GM19239 (cell line): ENCODE measurements at regions not wholly inside any gene's neighbourhood (a gene's known extent, or its start where the extent isn't known, plus 50 kb on each side); places are given as distances from the start of the nearest gene placed in this dataset.
"Not testable (repeated sequence)": the region's sequence is repeated elsewhere in the genome, so short reads cannot be mapped to it uniquely, and the experiment has no call there.

Experiments
- DNase-seq: peaks from one replicate; pipeline ENCODE4 v3.0.0; 2011; ENCODE audit warnings: low spot score; ENCODE audit not compliant: insufficient read length
- FAIRE-seq: peaks from 2 replicates; lab custom pipeline; 2011; peaks lifted over from hg19 to GRCh38; lab: Jason Lieb, UNC

GRCh38 chr4:149050840-149051239 is 608.6 kb upstream of the NR3C2 start:
- DNase-seq (no peak), FAIRE-seq (no peak)

- FAIRE-seq = no peak
- DNase-seq = no peak
These were observed 606.4 kb upstream of the NR3C2 start for GRCh38 chr4:149048451-149049143.

GRCh38 chr4:149047368-149047767 is 605.2 kb upstream of the NR3C2 start:
- DNase-seq = no peak
- FAIRE-seq = no peak

GRCh38 chr4:149045731-149046130 is 603.5 kb upstream of the NR3C2 start:
- DNase-seq (no peak), FAIRE-seq (no peak)

GRCh38 chr4:149039786-149040185 is 597.6 kb upstream of the NR3C2 start:
- not testable (repeated sequence) for FAIRE-seq, DNase-seq

GRCh38 chr4:149031399-149031798 is 589.2 kb upstream of the NR3C2 start:
- peak; percentile 33 for FAIRE-seq

GRCh38 chr4:149029056-149029651 is 586.9 kb upstream of the NR3C2 start:
- DNase-seq = no peak
- FAIRE-seq = no peak

More at GRCh38 chr4:149031399-149031798, 589.2 kb upstream of the NR3C2 start:
- DNase-seq = no peak

- DNase-seq (no peak), FAIRE-seq (no peak)
These were observed 584.5 kb upstream of the NR3C2 start for GRCh38 chr4:149026696-149027095.

GRCh38 chr4:149017002-149017734 is 575.0 kb upstream of the NR3C2 start:
- FAIRE-seq (no peak), DNase-seq (no peak)

- DNase-seq = no peak
These were observed 567.0 kb upstream of the NR3C2 start for GRCh38 chr4:149009223-149009622.

GRCh38 chr4:149008415-149009025 is 566.3 kb upstream of the NR3C2 start:
- DNase-seq = no peak
- FAIRE-seq = no peak

More at GRCh38 chr4:149009223-149009622, 567.0 kb upstream of the NR3C2 start:
- no peak for FAIRE-seq

- FAIRE-seq (no peak), DNase-seq (no peak)
These were observed 563.0 kb upstream of the NR3C2 start for GRCh38 chr4:149005191-149005590.

- FAIRE-seq = no peak
- DNase-seq = no peak
These were observed 557.7 kb upstream of the NR3C2 start for GRCh38 chr4:148999924-149000323.

- DNase-seq (no peak), FAIRE-seq (no peak)
These were observed 556.5 kb upstream of the NR3C2 start for GRCh38 chr4:148998719-148999118.

- DNase-seq (no peak), FAIRE-seq (no peak)
These were observed 544.7 kb upstream of the NR3C2 start for GRCh38 chr4:148986951-148987350.

- FAIRE-seq (no peak), DNase-seq (no peak)
These were observed 542.7 kb upstream of the NR3C2 start for GRCh38 chr4:148984951-148985350.

GRCh38 chr4:148982200-148982599 is 540.0 kb upstream of the NR3C2 start:
- FAIRE-seq (no peak), DNase-seq (no peak)

- FAIRE-seq (no peak), DNase-seq (no peak)
These were observed 538.7 kb upstream of the NR3C2 start for GRCh38 chr4:148980782-148981480.

GRCh38 chr4:148978301-148978700 is 536.1 kb upstream of the NR3C2 start:
- no peak for DNase-seq
- no peak for FAIRE-seq

- no peak for DNase-seq
- no peak for FAIRE-seq
These were observed 533.2 kb upstream of the NR3C2 start for GRCh38 chr4:148975464-148975863.
